ENCODE measurements at regions not wholly inside any gene's neighbourhood (a gene's known extent, or its start where the extent isn't known, plus 50 kb on each side); places are given as distances from the start of the nearest gene placed in this dataset.

DNA sequence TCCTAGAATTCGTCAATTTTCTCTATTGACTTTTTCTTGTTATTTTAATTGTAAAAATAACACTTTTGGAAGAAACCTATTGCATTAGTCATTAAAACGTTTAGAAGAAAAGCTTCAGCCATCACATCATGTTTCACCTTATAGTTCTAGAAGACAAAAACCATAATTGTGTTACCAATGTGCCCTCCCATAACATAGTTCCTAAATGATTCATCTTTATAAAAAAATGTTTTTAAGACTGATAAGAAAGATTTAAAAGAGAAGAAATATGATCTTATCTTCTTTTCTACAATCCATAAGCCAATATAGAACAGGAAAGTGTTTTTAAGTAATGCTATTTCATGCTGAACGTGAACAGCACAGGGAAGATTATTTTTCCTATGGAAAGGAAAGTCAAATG, 316.6 kb upstream of the NDST4 start:
- no peaks in the 10 kb centered on the region for H3K36me3 ChIP-seq (ENCODE audit: insufficient read depth, low read length)
- Mint-ChIP-seq H3K4me1 (no peaks in the 10 kb centered on the region), H3K36me3 (no peaks in the 10 kb centered on the region), H3K27me3 (peaks cover 0 to 3% of the 10 kb centered on the region in 2 donors), H3K9me3 (no peaks in the 10 kb centered on the region), H3K4me3 (no peak overlapping the region), H3K27ac (no peak overlapping the region)
- no peaks in the 10 kb centered on the region for H3K27me3 ChIP-seq (ENCODE audit: insufficient read depth, low read length, poor library complexity, severe bottlenecking)
- H3K9me3 ChIP-seq (ENCODE audit: low read length), result no peaks in the 10 kb centered on the region
- no peak overlapping the region for H3K4me3 ChIP-seq (ENCODE audit: low read length)
- H3K27ac ChIP-seq (ENCODE audit: low read depth, low read length), result no peak overlapping the region
- CTCF ChIA-PET, result no interaction called here
- POLR2A ChIA-PET, result no interaction called here
- no peaks in the 10 kb centered on the region for H3K4me1 ChIP-seq (ENCODE audit: insufficient read depth, low read length)
- DNase-seq, result no peak

DNA sequence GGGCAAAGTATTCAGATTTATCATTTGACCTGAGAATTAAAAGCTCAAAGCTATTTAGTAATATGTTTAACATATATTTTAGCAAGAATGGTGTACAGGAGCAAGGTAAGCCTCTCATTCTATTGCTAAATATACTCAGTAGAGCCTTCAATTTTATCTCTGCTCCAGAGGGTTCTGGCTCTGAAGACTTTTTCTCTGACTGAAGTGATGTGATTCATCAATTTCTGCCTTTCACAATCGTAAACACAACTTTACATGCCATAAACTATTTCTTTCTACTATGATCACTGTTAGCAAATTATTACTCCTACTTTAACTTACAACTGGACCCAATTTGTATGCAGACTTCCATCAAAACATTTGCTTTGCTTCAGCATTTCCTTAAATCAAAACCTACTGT, 315.0 kb upstream of the NDST4 start:
- Mint-ChIP-seq H3K27me3 (peaks cover 0 to 3% of the 10 kb centered on the region in 2 donors), H3K4me1 (no peaks in the 10 kb centered on the region), H3K36me3 (no peaks in the 10 kb centered on the region), H3K4me3 (no peak overlapping the region), H3K9me3 (no peaks in the 10 kb centered on the region), H3K27ac (no peak overlapping the region)
- ChIA-PET CTCF (no interaction called here), POLR2A (no interaction called here)
- no peak for DNase-seq
- Histone ChIP-seq H3K27me3 (ENCODE audit: insufficient read depth, low read length, poor library complexity, severe bottlenecking) (no peaks in the 10 kb centered on the region), H3K4me3 (ENCODE audit: low read length) (no peak overlapping the region), H3K4me1 (ENCODE audit: insufficient read depth, low read length) (no peaks in the 10 kb centered on the region), H3K36me3 (ENCODE audit: insufficient read depth, low read length) (no peaks in the 10 kb centered on the region), H3K27ac (ENCODE audit: low read depth, low read length) (no peak overlapping the region), H3K9me3 (ENCODE audit: low read length) (no peaks in the 10 kb centered on the region)

- Histone ChIP-seq H3K36me3 (ENCODE audit: insufficient read depth, low read length) (no peaks in the 10 kb centered on the region), H3K4me1 (ENCODE audit: insufficient read depth, low read length) (no peaks in the 10 kb centered on the region), H3K4me3 (ENCODE audit: low read length) (no peak overlapping the region), H3K27ac (ENCODE audit: low read depth, low read length) (no peak overlapping the region), H3K27me3 (ENCODE audit: insufficient read depth, low read length, poor library complexity, severe bottlenecking) (no peaks in the 10 kb centered on the region), H3K9me3 (ENCODE audit: low read length) (no peaks in the 10 kb centered on the region)
- DNase-seq, result no peak
- H3K9me3 Mint-ChIP-seq, result peaks cover 4 to 7% (median 5%) of the 10 kb centered on the region in 5 donors
- no peak overlapping the region for H3K27ac Mint-ChIP-seq
- H3K36me3 Mint-ChIP-seq, result peaks cover 0 to 4% (median 0%) of the 10 kb centered on the region in 3 donors
- H3K27me3 Mint-ChIP-seq, result peaks cover 0 to 1% of the 10 kb centered on the region in 2 donors
- ChIA-PET POLR2A (no interaction called here), CTCF (no interaction called here)
- no peak overlapping the region for H3K4me3 Mint-ChIP-seq
- no peaks in the 10 kb centered on the region for H3K4me1 Mint-ChIP-seq
These were observed 311.4 kb upstream of the NDST4 start for GRCh38 chr4:115424852-115425251.

GRCh38 chr4:115418635-115419396, 305.4 kb upstream of the NDST4 start:
- Mint-ChIP-seq H3K9me3 (peaks cover 4 to 10% (median 7%) of the 10 kb centered on the region in 5 donors), H3K27me3 (peaks cover 0 to 1% of the 10 kb centered on the region in 2 donors), H3K4me3 (no peak overlapping the region), H3K36me3 (peaks cover 0 to 4% (median 0%) of the 10 kb centered on the region in 3 donors), H3K4me1 (no peaks in the 10 kb centered on the region), H3K27ac (no peak overlapping the region)
- ChIA-PET CTCF (no interaction called here), POLR2A (no interaction called here)
- no peaks in the 10 kb centered on the region for H3K4me1 ChIP-seq (ENCODE audit: insufficient read depth, low read length)
- no peaks in the 10 kb centered on the region for H3K27me3 ChIP-seq (ENCODE audit: insufficient read depth, low read length, poor library complexity, severe bottlenecking)
- H3K36me3 ChIP-seq (ENCODE audit: insufficient read depth, low read length), result no peaks in the 10 kb centered on the region
- no peak overlapping the region for H3K27ac ChIP-seq (ENCODE audit: low read depth, low read length)
- no peaks in the 10 kb centered on the region for H3K9me3 ChIP-seq (ENCODE audit: low read length)
- H3K4me3 ChIP-seq (ENCODE audit: low read length), result no peak overlapping the region
- DNase-seq, result no peak

- Histone ChIP-seq H3K4me3 (ENCODE audit: low read length) (no peak overlapping the region), H3K36me3 (ENCODE audit: insufficient read depth, low read length) (no peaks in the 10 kb centered on the region), H3K9me3 (ENCODE audit: low read length) (no peaks in the 10 kb centered on the region), H3K27me3 (ENCODE audit: insufficient read depth, low read length, poor library complexity, severe bottlenecking) (no peaks in the 10 kb centered on the region), H3K27ac (ENCODE audit: low read depth, low read length) (no peak overlapping the region), H3K4me1 (ENCODE audit: insufficient read depth, low read length) (no peaks in the 10 kb centered on the region)
- ChIA-PET CTCF (no interaction called here), POLR2A (no interaction called here)
- no peak for DNase-seq
- Mint-ChIP-seq H3K27me3 (no peaks in the 10 kb centered on the region), H3K36me3 (no peaks in the 10 kb centered on the region), H3K9me3 (peaks cover 0 to 14% (median 3%) of the 10 kb centered on the region in 5 donors), H3K4me3 (no peak overlapping the region), H3K4me1 (no peaks in the 10 kb centered on the region), H3K27ac (no peak overlapping the region)
These were observed 282.6 kb upstream of the NDST4 start for GRCh38 chr4:115396034-115396433.

GRCh38 chr4:115376866-115377265, 263.4 kb upstream of the NDST4 start:
- no peaks in the 10 kb centered on the region for H3K9me3 ChIP-seq (ENCODE audit: low read length)
- Mint-ChIP-seq H3K27ac (no peak overlapping the region), H3K27me3 (no peaks in the 10 kb centered on the region), H3K9me3 (no peaks in the 10 kb centered on the region), H3K36me3 (no peaks in the 10 kb centered on the region), H3K4me3 (no peak overlapping the region), H3K4me1 (no peaks in the 10 kb centered on the region)
- ChIA-PET CTCF (no interaction called here), POLR2A (no interaction called here)
- no peaks in the 10 kb centered on the region for H3K36me3 ChIP-seq (ENCODE audit: insufficient read depth, low read length)
- no peaks in the 10 kb centered on the region for H3K4me1 ChIP-seq (ENCODE audit: insufficient read depth, low read length)
- H3K27me3 ChIP-seq (ENCODE audit: insufficient read depth, low read length, poor library complexity, severe bottlenecking), result no peaks in the 10 kb centered on the region
- no peak for DNase-seq
- no peak overlapping the region for H3K4me3 ChIP-seq (ENCODE audit: low read length)
- no peak overlapping the region for H3K27ac ChIP-seq (ENCODE audit: low read depth, low read length)

DNA sequence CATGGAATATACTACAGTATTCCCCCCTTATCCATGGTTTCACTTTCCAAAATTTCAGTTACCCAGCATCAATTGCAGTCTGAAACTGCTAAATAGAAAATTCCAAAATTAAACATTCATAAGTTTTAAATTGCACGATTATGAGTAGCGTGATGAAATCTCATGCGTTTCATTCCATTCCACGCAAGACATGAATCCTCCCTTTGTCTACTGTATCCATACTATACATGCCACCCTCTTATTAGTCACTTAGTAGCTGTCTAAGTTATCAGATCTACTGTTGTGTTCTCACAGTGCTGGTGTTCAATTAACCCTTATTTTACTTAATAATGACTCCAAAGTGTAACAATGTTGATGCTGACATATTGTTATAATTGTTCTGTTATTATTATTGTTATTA, 261.2 kb upstream of the NDST4 start:
- no peak for DNase-seq
- Histone ChIP-seq H3K4me3 (ENCODE audit: low read length) (no peak overlapping the region), H3K27ac (ENCODE audit: low read depth, low read length) (no peak overlapping the region), H3K9me3 (ENCODE audit: low read length) (no peaks in the 10 kb centered on the region), H3K4me1 (ENCODE audit: insufficient read depth, low read length) (no peaks in the 10 kb centered on the region), H3K27me3 (ENCODE audit: insufficient read depth, low read length, poor library complexity, severe bottlenecking) (no peaks in the 10 kb centered on the region), H3K36me3 (ENCODE audit: insufficient read depth, low read length) (no peaks in the 10 kb centered on the region)
- no peaks in the 10 kb centered on the region for H3K36me3 Mint-ChIP-seq
- H3K9me3 Mint-ChIP-seq, result no peaks in the 10 kb centered on the region
- no peak overlapping the region for H3K4me3 Mint-ChIP-seq
- no peaks in the 10 kb centered on the region for H3K4me1 Mint-ChIP-seq
- H3K27me3 Mint-ChIP-seq, result no peaks in the 10 kb centered on the region
- ChIA-PET CTCF (no interaction called here), POLR2A (no interaction called here)
- no peak overlapping the region for H3K27ac Mint-ChIP-seq

- Mint-ChIP-seq H3K4me1 (no peaks in the 10 kb centered on the region), H3K9me3 (no peaks in the 10 kb centered on the region), H3K4me3 (no peak overlapping the region), H3K27ac (no peak overlapping the region), H3K27me3 (no peaks in the 10 kb centered on the region), H3K36me3 (no peaks in the 10 kb centered on the region)
- CTCF ChIA-PET, result no interaction called here
- Histone ChIP-seq H3K27me3 (ENCODE audit: insufficient read depth, low read length, poor library complexity, severe bottlenecking) (no peaks in the 10 kb centered on the region), H3K4me3 (ENCODE audit: low read length) (no peak overlapping the region), H3K27ac (ENCODE audit: low read depth, low read length) (no peak overlapping the region), H3K4me1 (ENCODE audit: insufficient read depth, low read length) (no peaks in the 10 kb centered on the region), H3K36me3 (ENCODE audit: insufficient read depth, low read length) (no peaks in the 10 kb centered on the region), H3K9me3 (ENCODE audit: low read length) (no peaks in the 10 kb centered on the region)
- POLR2A ChIA-PET, result no interaction called here
- no peak for DNase-seq
These were observed 257.1 kb upstream of the NDST4 start for GRCh38 chr4:115370490-115370889.

GRCh38 chr4:115370012-115370411, 256.6 kb upstream of the NDST4 start:
- Mint-ChIP-seq H3K27me3 (no peaks in the 10 kb centered on the region), H3K9me3 (no peaks in the 10 kb centered on the region), H3K4me1 (no peaks in the 10 kb centered on the region), H3K36me3 (no peaks in the 10 kb centered on the region), H3K27ac (no peak overlapping the region), H3K4me3 (no peak overlapping the region)
- H3K4me1 ChIP-seq (ENCODE audit: insufficient read depth, low read length), result no peaks in the 10 kb centered on the region
- H3K4me3 ChIP-seq (ENCODE audit: low read length), result no peak overlapping the region
- ChIA-PET CTCF (no interaction called here), POLR2A (no interaction called here)
- H3K36me3 ChIP-seq (ENCODE audit: insufficient read depth, low read length), result no peaks in the 10 kb centered on the region
- no peak for DNase-seq
- H3K9me3 ChIP-seq (ENCODE audit: low read length), result no peaks in the 10 kb centered on the region
- H3K27ac ChIP-seq (ENCODE audit: low read depth, low read length), result no peak overlapping the region
- H3K27me3 ChIP-seq (ENCODE audit: insufficient read depth, low read length, poor library complexity, severe bottlenecking), result no peaks in the 10 kb centered on the region
